GM08714 (cell line): ENCODE measurements at regions not wholly inside any gene's neighbourhood (a gene's known extent, or its start where the extent isn't known, plus 50 kb on each side); places are given as distances from the start of the nearest gene placed in this dataset.

ENCODE experiments used
- H3K4me3 ChIP-seq: fragments of 200-500 bp; sonication (Bioruptor generic); 2 replicates; pipeline ENCODE4 v1.5.1; 2014; ENCODE audit warnings: mild to moderate bottlenecking, low read length, inconsistent platforms
- ZNF274 ChIP-seq: IDR thresholded peaks from 2 replicates; pipeline ENCODE4 v1.6.1; 2012; ENCODE audit warnings: mild to moderate bottlenecking, low read depth, low read length

- TF ChIP-seq ZNF274, result no peak
- no peak overlapping the region for H3K4me3 ChIP-seq
Observed at GRCh38 chr1:234743791-234744611, 134.0 kb upstream of the IRF2BP2 start.

- TF ChIP-seq ZNF274, result no peak
Observed at GRCh38 chr1:234742622-234743021, 132.6 kb upstream of the IRF2BP2 start.

GRCh38 chr1:234737967-234738314, 128.0 kb upstream of the IRF2BP2 start:
- no peak overlapping the region for H3K4me3 ChIP-seq
- TF ChIP-seq ZNF274, result no peak

More at GRCh38 chr1:234742622-234743021, 132.6 kb upstream of the IRF2BP2 start:
- H3K4me3 ChIP-seq, result no peak overlapping the region

- H3K4me3 ChIP-seq, result no peak overlapping the region
- TF ChIP-seq ZNF274, result no peak
Observed at GRCh38 chr1:234735916-234736315, 125.9 kb upstream of the IRF2BP2 start.

GRCh38 chr1:234735476-234735875, 125.5 kb upstream of the IRF2BP2 start:
- TF ChIP-seq ZNF274, result no peak
- H3K4me3 ChIP-seq, result no peak overlapping the region

- TF ChIP-seq ZNF274, result no peak
- H3K4me3 ChIP-seq, result no peak overlapping the region
Observed at GRCh38 chr1:234734869-234735268, 124.9 kb upstream of the IRF2BP2 start.

- TF ChIP-seq ZNF274, result no peak
- H3K4me3 ChIP-seq, result no peak overlapping the region
Observed at GRCh38 chr1:234734412-234734835, 124.4 kb upstream of the IRF2BP2 start.

GRCh38 chr1:234733427-234733826, 123.4 kb upstream of the IRF2BP2 start:
- no peak overlapping the region for H3K4me3 ChIP-seq
- TF ChIP-seq ZNF274, result no peak

GRCh38 chr1:234732671-234733390, 122.9 kb upstream of the IRF2BP2 start:
- H3K4me3 ChIP-seq, result no peak overlapping the region
- TF ChIP-seq ZNF274, result no peak

GRCh38 chr1:234732260-234732659, 122.3 kb upstream of the IRF2BP2 start:
- no peak for TF ChIP-seq ZNF274
- H3K4me3 ChIP-seq, result no peak overlapping the region

GRCh38 chr1:234731569-234732085, 121.6 kb upstream of the IRF2BP2 start:
- H3K4me3 ChIP-seq, result no peak overlapping the region
- TF ChIP-seq ZNF274, result no peak

- H3K4me3 ChIP-seq, result no peak overlapping the region
- TF ChIP-seq ZNF274, result no peak
Observed at GRCh38 chr1:234730770-234731568, 121.0 kb upstream of the IRF2BP2 start.

GRCh38 chr1:234730475-234730769, 120.4 kb upstream of the IRF2BP2 start:
- H3K4me3 ChIP-seq, result no peak overlapping the region
- no peak for TF ChIP-seq ZNF274
